NCI-H446 (cell line): ENCODE measurements at regions not wholly inside any gene's neighbourhood (a gene's known extent, or its start where the extent isn't known, plus 50 kb on each side); places are given as distances from the start of the nearest gene placed in this dataset.
A peak's percentile ranks its signal among the peaks of the same experiment; 100 is the strongest.
"Not testable (repeated sequence)": the region's sequence is repeated elsewhere in the genome, so short reads cannot be mapped to it uniquely, and the experiment has no call there.

Experiments used
- DNase-seq, 2 experiments: peaks; one replicate each; lab custom pipeline; 2025; lab: John Stamatoyannopoulos, UW

DNA sequence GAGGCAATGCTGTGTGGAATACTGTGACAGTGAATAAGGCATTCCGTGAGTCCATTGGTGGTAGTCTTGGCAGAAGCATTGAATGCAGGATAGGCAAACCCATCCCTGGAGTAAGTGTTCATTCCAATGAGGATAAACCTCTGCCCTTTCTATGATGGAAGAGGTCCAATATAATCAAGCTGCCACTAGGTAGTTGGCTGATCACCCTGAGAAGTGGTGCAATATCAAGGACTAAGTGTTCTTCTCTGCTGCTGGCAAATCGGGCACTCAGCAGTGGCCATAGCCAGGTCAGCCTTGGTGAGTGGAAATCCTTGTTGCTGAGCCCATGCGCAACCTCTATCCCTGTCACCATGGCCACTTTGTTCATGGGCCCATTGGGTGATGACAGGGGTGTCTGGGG is 70.1 kb downstream of the FBXO4 start:
- DNase-seq = no peak

DNA sequence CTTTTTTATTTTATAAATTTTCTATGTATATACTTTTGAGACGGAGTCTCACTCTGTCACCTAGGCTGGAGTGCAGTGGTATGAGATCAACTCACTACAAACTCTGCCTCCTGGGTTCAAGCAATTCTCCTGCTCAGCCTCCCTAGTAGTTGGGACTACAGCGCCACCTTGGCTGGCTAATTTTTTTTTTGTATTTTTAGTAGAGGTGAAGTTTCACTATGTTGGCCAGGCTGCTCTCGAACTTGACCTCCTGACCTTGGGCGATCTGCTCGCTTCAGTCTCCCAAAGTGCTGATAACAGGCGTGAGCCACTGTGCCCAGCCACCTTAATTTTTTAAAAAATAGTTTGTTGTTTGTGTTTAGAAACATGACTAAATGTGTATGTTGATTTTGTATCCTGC is 76.6 kb downstream of the FBXO4 start:
- no peak for DNase-seq

DNA sequence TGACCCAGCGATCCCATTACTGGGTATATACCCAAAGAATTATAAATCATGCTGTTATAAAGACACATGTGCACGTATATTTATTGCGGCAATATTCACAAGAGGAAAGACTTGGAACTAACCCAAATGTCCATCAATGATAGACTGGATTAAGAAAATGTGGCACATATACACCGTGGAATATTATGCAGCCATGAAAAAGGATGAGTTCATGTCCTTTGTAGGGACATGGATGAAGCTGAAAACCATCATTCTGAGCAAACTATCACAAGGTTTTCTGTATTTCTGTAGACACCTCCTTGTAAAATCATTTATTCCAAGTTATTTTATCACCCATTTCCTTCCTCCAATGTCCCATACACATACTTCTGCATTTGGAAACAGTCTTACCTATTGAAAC is 78.8 kb downstream of the FBXO4 start:
- DNase-seq = not testable (repeated sequence)

DNA sequence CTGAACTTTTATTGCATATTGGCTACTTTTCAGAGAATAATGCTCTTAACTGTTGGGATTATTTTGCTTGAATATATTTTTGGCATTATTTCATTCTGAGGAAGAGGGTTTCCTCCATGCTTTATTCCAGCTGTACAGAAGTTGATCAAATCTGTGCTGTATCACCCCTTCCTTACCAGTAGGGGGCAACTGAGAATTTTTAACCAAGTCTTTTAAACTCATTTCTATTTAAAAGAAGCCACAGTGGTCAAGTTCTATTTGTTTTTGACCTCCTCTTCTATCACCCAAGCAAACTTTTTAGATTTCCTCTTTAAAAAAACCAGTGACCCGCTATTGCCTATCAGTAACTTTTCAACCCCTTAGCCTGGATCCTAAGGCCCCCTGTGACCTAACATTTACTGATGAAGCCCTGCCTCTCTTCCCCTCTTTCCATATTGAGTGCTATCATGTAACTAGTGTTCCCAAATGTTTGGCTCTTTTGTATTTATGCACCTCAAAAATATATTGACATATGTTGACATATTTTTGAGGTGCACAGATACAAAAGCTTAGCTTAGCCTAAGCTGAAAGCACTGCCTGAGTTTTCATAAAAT is 80.6 kb downstream of the FBXO4 start:
- peak in 1 of 2 experiments; percentile 51 for DNase-seq

DNA sequence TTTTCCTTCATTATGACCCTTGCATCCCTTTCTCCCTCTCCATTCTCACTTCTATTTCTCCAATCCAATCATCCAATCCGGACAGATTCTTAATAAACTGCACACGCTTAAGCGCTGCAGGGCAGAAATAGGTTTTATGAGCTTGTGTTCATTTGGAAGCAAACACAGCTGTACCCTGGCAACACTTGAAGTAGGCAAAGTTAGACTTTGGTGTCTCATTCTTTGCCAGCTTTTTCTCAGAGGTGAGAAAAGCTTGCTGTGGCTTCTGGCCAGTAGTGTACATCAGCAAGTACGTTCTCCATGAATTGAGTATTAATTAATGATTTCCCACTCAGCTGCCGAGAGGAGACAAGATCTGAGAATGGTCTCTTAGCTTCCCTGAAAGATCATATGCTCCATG is 88.5 kb downstream of the FBXO4 start:
- DNase-seq = no peak

DNA sequence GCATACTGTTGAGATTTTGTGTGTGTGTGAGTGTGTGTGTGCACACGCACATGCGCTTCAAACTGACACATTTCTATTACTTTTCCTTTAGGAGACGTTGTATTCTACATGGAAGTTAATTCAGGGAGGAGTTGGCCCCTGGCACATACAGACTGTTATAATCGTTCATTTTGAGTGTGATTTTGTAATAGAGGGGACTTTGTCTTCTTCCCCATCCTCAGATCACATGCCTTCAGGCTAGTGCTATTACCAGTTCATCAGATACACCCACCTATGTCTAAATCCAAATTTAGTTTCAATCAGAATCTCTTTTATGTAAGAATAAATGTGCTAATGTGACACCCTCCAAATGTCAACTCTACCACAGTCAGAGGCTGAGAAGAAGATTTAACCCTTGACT is 90.2 kb downstream of the FBXO4 start:
- DNase-seq = no peak

DNA sequence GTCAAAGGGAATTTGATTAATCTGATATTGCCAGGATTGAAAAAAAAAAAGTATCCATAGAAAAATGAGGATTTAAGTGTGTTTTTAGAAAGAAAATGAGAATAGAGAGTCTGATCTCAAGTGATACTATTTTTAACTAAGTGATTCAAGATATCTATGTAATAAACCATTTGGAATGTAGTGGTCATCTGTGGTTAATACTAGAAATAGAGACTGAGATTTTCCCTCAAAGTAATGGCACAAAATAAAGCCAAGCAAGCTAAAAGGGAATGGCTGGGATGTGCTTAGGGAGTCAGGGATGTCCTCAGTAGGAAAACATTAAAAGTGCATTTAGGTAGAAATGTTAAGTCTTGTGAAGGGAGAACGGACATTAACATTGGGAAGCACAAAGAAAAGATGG is 90.6 kb downstream of the FBXO4 start:
- DNase-seq = no peak

DNA sequence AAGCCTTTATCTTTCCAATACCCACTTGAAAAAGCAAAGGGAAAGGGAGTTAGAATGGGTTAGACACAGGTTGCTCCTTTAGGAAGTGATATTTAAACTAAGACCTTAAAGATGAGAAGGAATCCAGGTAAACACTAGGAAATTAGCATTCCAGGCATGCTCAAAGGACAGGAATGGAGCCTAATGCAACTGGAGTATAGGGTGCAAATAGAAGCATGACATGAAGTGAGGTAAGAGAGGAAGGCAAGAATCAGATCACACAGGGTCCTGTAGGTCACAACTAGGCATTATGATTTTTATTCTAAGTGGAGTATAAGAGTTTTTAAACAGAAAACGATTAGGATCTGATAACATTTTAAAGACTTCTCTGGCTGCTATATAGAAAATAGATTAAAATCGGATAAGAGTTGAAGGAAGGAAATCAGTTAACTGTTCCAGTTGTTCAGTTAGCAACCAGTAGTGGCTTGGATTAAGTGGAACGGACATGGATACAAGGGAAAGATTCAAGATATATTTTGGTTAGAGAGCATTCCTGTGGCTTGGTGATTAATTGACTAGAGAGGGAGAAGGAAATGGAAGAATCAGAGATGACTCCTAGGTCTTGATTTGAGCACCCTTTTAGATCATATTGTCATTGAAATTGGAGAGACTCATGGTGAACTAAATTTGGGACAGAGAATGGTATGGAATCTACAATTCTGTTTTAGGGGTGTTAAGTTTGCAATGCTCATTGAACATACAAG is 95.9 kb downstream of the FBXO4 start:
- DNase-seq = no peak

DNA sequence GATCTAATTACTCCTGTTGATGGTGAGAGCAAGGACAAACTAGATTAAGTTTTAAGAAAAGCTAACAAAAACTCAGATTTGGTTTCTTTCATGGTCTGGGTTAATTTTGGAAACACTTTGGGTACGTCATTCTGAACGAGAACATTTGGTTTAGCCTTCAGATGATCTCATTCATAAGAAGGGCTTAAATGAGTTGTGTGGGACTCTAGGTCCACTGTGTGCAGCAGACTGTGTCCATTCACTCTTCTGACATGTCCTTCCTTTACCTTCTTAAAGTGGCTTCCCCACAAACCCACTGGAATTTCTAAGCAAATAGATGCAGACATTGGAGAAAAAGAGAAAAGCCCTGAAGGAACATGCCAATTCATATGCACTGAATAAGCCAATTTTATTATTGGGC is 96.8 kb downstream of the FBXO4 start:
- DNase-seq = no peak

DNA sequence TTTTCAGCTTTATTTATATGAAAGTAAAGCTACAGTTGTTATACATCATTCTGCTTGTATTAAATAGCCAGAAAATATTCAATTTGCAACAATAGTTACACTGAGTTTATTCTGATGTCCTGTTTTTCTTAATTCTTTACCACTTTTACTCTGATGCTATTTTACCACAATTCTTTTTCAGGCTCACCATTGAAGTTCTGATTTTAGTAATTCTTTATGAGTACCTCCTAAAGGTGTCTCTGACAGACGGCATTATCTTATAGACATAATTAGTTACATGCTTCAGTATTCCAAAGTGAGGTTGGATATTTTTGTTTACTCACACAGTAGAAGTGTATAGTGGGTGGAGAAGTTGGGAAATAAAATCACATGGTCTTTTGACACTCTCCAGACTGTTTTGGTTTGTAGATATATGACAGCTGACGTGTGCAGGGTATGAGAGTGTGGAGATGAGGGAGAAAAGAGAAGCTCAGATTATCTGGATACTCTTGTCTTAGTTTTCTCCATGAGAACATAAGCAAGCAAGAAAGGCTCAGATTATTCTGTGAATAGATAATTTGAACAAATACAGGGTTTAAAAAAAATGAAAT is 97.4 kb downstream of the FBXO4 start:
- DNase-seq = no peak

DNA sequence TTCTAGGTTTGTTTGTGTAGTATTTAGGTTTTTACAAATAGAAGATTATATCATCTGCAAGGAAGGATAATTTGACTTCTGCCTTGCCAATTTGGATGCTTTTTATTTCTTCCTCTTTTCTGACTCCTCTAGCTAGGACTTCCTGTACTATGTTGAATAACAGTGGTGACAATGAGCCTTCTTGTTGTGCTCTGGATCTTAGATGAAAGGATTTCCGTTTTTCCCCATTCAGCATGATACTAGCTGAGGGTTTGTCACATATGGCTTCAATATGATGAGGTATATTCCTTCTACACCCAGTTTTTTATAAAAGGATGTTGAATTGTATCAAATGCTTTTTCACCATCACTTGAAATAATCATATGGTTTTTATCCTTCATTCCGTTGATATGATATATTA is 101.4 kb downstream of the FBXO4 start:
- no peak for DNase-seq

DNA sequence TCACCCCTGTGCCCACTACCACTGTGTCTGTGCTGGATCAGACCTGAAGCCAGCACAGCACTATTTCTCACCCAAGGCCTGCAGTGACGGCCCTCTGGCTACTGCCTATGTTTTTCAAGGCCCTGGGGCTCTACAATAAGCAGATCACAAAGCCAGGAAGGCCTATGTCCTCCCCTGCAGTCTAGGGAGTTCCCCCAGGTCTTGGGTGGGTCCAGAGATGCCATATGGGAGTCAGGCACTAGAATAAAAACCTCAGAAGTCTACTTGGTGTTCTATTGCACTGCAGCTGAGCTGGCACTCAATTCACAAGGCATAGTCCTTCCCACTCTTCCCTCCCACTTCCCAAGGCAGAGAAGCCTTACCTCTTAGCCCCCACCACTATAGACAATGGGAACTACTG is 107.1 kb downstream of the FBXO4 start:
- no peak for DNase-seq

DNA sequence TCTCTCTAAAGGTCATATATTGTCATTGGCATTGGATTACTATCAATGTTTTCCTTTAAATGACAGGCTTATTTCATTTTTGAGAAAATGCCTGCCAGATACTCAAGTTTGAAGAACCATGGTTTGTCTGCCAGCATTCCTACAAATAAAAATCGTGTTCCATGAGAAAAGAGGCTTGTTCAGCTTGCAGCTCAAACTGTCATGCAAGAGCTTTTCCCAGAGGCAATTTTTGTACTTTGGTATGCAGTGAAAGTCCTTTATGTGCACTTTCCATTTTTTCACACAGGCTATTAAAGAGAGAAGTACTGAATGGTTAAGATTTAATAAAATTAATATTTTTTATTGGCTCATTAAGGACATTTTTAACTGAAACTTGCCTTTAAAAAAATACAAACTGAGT is 110.4 kb downstream of the FBXO4 start:
- no peak for DNase-seq

DNA sequence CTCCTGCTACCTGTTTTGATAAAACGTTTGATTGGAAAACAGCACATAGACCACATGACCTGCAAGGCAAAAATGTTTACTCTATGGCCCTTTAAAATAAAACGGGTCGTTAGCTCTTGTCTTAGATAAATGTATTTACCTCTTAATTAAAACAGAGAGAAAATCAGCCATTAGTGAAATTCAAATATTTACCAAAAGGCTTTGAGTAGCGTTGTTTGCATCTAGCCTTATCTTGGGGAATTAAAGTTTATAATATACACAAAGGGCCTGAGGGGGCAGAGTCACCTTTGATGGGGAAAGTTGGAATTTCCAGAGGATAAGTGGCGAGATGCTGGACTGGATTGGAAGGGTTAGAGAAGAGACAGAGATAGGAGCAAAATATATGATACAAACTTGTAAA is 111.3 kb downstream of the FBXO4 start:
- DNase-seq = no peak

DNA sequence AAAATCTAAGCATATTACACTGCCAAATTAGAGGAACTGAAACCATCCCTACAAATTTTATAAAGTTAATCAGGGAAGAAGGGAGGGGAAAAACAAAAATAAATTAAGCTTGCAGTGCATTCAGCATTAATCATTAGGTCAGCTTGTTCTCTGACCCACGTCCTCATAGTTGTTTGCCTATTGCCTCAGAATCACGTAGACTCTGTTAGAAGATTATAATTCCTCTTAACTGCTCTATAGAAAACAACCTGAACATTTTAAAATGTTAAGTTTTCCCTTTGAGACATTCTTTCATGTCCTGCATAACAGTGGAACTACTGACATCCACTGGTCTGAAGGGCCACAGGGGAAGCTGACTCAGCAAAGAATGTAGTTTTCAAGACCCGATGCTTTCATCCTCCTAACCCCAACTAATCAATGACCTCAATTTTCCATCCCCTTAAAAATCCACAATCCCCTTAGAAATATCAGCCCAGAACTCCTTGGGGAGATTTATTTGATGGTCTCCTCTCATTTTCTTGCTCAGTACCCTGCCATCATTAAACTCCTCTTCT is 112.4 kb downstream of the FBXO4 start:
- no peak for DNase-seq

DNA sequence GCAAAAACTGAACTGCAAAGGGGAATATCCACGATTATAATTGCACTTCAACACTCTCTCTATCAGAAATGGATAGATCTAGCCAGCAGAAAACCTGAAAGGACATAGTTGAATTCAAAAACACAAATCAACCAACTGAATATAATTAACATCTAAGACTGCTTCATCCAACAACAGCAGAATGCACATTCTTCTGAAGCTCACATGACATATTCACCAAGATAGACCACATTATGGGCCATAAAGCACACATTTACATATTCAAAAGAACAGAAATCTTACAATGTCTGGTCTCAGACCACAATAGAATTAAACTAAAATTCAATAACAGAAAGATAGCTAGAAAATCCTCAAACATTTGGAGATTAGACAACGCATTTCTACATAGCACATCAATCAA is 118.3 kb downstream of the FBXO4 start:
- DNase-seq = no peak

DNA sequence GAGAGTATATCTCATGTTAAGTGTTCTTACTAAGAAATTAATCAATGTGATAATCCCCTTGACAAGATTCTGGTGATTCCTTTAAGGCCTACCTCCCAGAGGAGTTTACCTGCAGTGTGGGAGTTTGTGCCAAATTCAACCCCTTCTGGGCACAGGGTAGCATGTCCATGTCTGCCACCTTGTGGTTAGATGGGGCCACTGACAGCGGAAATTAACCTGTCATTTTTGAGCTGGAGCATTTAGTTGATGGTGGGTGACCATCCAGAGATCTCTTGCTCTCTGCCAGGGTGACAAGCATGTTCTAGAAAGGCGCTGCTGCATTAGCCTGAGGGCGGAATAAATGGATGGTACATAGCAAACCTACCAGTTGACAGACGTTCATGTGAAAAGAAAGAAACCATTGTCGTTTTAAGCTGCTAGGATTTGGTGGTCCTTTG is 132.2 kb downstream of the FBXO4 start:
- peak; percentile 55 to 71 for DNase-seq

DNA sequence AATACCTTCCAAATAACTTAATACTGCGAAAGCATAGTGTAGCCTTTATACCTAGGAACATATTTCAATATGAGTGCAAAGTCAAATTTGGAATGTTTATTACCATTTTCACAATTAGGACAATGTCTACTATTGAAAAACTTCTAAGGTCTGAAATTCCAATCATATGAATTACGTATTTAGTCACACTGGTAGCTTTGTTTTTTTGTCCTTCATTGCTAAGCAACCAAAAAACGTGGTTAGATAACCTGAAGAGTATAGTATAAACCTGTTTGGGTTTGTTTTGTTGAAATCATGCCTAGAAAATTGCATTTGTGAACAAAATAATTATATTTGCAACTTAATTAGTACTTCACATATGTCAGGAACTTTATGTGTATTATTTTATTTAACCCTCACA is 134.2 kb downstream of the FBXO4 start:
- DNase-seq = no peak

DNA sequence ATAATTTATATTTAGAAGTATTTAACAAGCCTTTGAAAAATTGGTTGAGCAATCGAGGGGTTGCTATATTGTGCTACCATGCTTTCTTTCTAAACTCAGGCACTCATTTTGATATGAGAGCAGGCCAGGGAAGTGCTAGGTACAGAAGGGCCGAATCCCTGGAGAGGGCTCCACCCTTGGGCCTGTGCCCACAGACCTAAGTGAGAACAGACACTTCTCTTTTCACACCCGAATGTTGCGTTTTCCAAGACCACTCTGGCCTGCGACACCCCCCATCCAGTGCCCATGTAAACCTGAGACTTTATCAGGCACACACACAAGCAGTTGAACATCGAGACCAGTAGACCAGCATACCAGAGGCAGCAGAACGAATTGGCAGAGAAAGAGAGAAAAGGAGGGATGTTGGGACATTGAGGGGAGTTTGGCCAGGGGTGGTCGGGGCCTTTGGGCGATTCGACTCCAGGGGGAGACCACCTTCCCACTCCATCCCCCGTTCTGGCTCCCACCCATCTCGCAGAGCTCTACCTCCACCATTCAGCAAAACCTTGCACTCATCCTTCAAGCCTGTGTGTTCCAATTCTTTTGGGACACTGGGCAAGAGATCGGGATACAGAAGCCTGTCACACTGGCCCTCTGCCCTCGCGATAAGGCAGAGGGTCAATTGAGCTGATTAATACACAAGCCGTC is 134.8 kb downstream of the FBXO4 start:
- no peak for DNase-seq

DNA sequence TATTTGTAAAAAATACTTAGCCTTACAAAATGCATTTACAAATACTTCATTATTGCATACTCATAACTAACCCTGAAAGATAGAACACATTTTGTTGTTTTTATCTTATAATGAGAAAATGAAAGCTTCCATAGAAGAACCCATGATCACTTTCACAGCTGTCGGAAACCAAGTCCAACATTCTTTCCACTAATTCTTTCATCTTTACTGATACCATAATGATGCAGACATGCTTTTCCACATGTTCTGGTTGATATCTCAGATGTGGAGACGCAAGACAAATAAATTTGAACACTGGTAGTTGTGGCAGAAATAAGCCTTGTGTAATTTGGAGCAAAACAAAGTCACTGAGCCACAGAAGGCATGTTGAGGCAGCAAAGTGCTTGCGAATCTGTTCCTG is 136.0 kb downstream of the FBXO4 start:
- no peak for DNase-seq

DNA sequence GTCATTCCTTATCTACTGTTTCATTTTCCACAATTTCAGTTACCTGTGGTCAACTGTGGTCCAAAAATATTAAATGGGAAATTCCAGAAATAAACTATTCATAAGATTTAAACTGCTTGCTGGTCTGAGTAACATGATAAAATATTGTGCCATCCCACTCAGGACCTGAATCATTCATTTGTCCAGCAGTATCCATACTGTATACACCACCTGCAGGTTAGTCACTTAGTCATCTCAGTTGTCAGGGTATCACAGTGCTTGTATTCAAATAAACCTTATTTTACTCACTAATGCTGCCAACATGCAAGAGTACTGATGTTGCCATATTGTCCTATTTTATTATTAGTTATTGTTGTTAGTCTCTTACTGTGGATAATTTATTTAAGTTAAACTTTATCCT is 139.7 kb downstream of the FBXO4 start:
- DNase-seq = no peak

DNA sequence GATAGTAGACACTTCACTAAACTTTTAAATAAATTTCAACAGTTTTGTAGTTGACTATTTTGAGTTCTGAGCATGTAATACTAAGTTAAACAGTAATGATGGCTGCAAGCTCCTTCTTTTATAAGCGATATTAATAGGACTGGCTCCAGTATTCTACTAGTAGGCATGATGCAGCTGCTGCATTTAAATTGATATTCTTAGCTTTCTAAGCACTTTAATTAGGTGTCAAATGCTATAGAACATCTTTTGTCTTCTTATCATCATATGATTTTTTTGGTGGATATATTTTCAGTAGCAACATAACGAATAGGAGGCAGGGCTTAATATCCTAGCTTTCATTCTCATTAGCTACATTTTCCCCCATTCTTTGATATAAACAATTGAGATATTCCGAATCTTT is 141.1 kb downstream of the FBXO4 start:
- no peak for DNase-seq

DNA sequence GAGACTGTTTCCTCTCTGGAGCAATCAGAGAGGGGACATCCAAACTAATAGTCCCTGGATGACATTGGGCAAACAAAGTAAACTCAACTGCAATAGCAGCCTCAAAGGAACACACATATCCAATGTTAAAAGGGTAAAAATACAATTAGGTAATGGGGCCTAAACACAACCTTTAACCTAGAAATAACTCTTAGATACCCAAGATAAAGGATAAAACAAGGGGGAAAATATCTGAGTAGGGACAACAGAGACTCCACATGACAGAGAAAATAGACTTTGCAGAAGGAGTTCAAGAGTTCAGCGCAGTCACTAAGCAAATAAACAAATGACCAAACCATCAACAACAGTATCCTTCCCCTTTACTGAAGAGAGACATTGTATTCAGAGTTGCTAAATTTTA is 149.3 kb downstream of the FBXO4 start:
- DNase-seq = no peak
